H1 (cell line): ENCODE measurements at regions not wholly inside any gene's neighbourhood (a gene's known extent, or its start where the extent isn't known, plus 50 kb on each side); places are given as distances from the start of the nearest gene placed in this dataset.

Experiments
- CTCF ChIA-PET: fragments of 300-600 bp; sonication (Branson Sonifier 250); formaldehyde crosslinking; loops from one replicate; lab custom pipeline; 2021; ENCODE audit not compliant: partially characterized antibody; lab: Charles Lee
- POLR2A ChIA-PET: fragments of 300-600 bp; sonication (Branson Sonifier 250); formaldehyde crosslinking; loops from one replicate; lab custom pipeline; 2021; ENCODE audit warnings: inconsistent platforms; ENCODE audit not compliant: partially characterized antibody; lab: Charles Lee
- DNase-seq, 2 experiments: peaks; one replicate each; pipeline versions ENCODE4 v3.0.0 to v3.0.0-alpha.2; 2010 to 2022; ENCODE audit warnings: low spot score in 2 of 2, low read depth in 1 of 2, mixed read lengths in 1 of 2
- FAIRE-seq: peaks from 2 replicates; lab custom pipeline; 2011; peaks lifted over from hg19 to GRCh38; lab: Jason Lieb, UNC
- H2AFZ ChIP-seq: 2 replicates; pipeline ENCODE4 v1.8.1; 2012; ENCODE audit warnings: low read length, inconsistent platforms
- H2AK5ac ChIP-seq: 2 replicates; pipeline ENCODE4 v1.6.1; 2013; ENCODE audit warnings: low read depth, low read length
- H2BK120ac ChIP-seq: replicated peaks from 2 replicates; pipeline ENCODE3; 2013; ENCODE audit warnings: low read depth, low read length, inconsistent platforms
- H2BK12ac ChIP-seq: 2 replicates; pipeline ENCODE4 v1.6.1; 2013; ENCODE audit warnings: low read depth, low read length
- H2BK15ac ChIP-seq: 2 replicates; pipeline ENCODE4 v1.6.1; 2013; ENCODE audit warnings: low read length
- H2BK20ac ChIP-seq: 2 replicates; pipeline ENCODE4 v1.6.1; 2013; ENCODE audit warnings: low read length
- H2BK5ac ChIP-seq: 2 replicates; pipeline ENCODE4 v1.6.1; 2013; ENCODE audit warnings: low read depth, low read length
- H3K14ac ChIP-seq: 2 replicates; pipeline ENCODE4 v1.6.1; 2013; ENCODE audit warnings: inconsistent platforms; ENCODE audit not compliant: insufficient read length
- H3K18ac ChIP-seq: 2 replicates; pipeline ENCODE4 v1.6.1; 2013; ENCODE audit warnings: low read length; ENCODE audit errors: extremely low read depth
- H3K23ac ChIP-seq: 2 replicates; pipeline ENCODE4 v1.6.1; 2013; ENCODE audit warnings: inconsistent platforms; ENCODE audit not compliant: insufficient read length
- H3K23me2 ChIP-seq: 2 replicates; pipeline ENCODE4 v1.6.1; 2013; ENCODE audit warnings: low read depth, low read length
- H3K27ac ChIP-seq: 2 replicates; pipeline ENCODE4 v1.6.1; 2011; ENCODE audit warnings: low read depth, low read length, inconsistent platforms
- H3K27me3 ChIP-seq, 4 experiments: replicated peaks in 1 of 4; 1 replicate in 1 of 4; 2 replicates in 3 of 4; pipeline versions ENCODE4 v1.6.1 to v1.8.1; 2011 to 2013; ENCODE audit warnings: low read length in 3 of 4, mild to moderate bottlenecking in 3 of 4, inconsistent platforms in 2 of 4, mixed read lengths in 2 of 4, moderate library complexity in 1 of 4; ENCODE audit not compliant: control insufficient read depth in 3 of 4, insufficient read depth in 3 of 4; ENCODE audit errors: extremely low read depth in 1 of 4
- H3K36me3 ChIP-seq, 4 experiments: 2 replicates each; pipeline versions ENCODE4 v1.6.1 to v1.8.1; 2011 to 2013; ENCODE audit warnings: mild to moderate bottlenecking in 4 of 4, low read length in 3 of 4, moderate library complexity in 2 of 4, control low read depth in 1 of 4, inconsistent platforms in 1 of 4; ENCODE audit not compliant: insufficient read depth in 4 of 4, control insufficient read depth in 2 of 4
- H3K4ac ChIP-seq: replicated peaks from 2 replicates; pipeline ENCODE3; 2013; ENCODE audit warnings: low read length, low read depth, mixed read lengths, inconsistent platforms; ENCODE audit not compliant: insufficient read length
- H3K4me1 ChIP-seq, 4 experiments: replicated peaks in 1 of 4; 1 replicate in 1 of 4; 2 replicates in 3 of 4; pipeline versions ENCODE4 v1.6.1 to v1.8.1; 2011 to 2013; ENCODE audit warnings: low read length in 3 of 4, inconsistent platforms in 2 of 4, mixed read lengths in 1 of 4; ENCODE audit not compliant: insufficient read depth in 4 of 4, control insufficient read depth in 3 of 4
- H3K4me2 ChIP-seq, 2 experiments: 2 replicates each; pipeline versions ENCODE4 v1.6.1 to v1.8.1; 2011 to 2013; ENCODE audit warnings: low read depth in 2 of 2, low read length in 2 of 2, control low read depth in 1 of 2, inconsistent platforms in 1 of 2, mild to moderate bottlenecking in 1 of 2; ENCODE audit not compliant: insufficient read depth in 1 of 2
- H3K4me3 ChIP-seq, 4 experiments: fragments of 200-600, 300-600 bp in 1 of 4; sonication (generic), shearing (Covaris generic), sonication (Bioruptor Twin) in 1 of 4; 2 replicates each; pipeline versions ENCODE4 v1.5.1 to v1.8.1; 2011 to 2016; ENCODE audit warnings: low read length in 4 of 4, low read depth in 3 of 4, control low read depth in 2 of 4, inconsistent platforms in 2 of 4, mild to moderate bottlenecking in 2 of 4, mixed read lengths in 1 of 4, moderate library complexity in 1 of 4; ENCODE audit not compliant: insufficient read depth in 2 of 4; ENCODE audit errors: extremely low read depth in 1 of 4
- H3K56ac ChIP-seq: replicated peaks from 2 replicates; pipeline ENCODE3; 2013; ENCODE audit warnings: low read depth, mild to moderate bottlenecking, mixed read lengths, low read length, inconsistent platforms; ENCODE audit not compliant: insufficient read length
- H3K79me1 ChIP-seq: 2 replicates; pipeline ENCODE4 v1.6.1; 2013; ENCODE audit warnings: low read depth, low read length, control low read depth
- H3K79me2 ChIP-seq, 2 experiments: 2 replicates each; pipeline versions ENCODE4 v1.6.1 to v1.8.1; 2012 to 2013; ENCODE audit warnings: low read length in 2 of 2, mild to moderate bottlenecking in 2 of 2, inconsistent platforms in 1 of 2; ENCODE audit not compliant: insufficient read depth in 2 of 2, control insufficient read depth in 1 of 2
- H3K9ac ChIP-seq, 4 experiments: replicated peaks in 1 of 4; 1 replicate in 1 of 4; 2 replicates in 3 of 4; pipeline versions ENCODE4 v1.6.1 to v1.8.1; 2011 to 2013; ENCODE audit warnings: low read depth in 3 of 4, low read length in 3 of 4, control low read depth in 2 of 4, mild to moderate bottlenecking in 2 of 4, moderate library complexity in 2 of 4, inconsistent platforms in 1 of 4; ENCODE audit errors: extremely low read depth in 1 of 4
- H3K9me3 ChIP-seq, 2 experiments: 2 replicates each; pipeline versions ENCODE4 v1.6.1 to v1.8.1; 2012 to 2013; ENCODE audit warnings: mild to moderate bottlenecking in 2 of 2, moderate library complexity in 2 of 2, control low read depth in 1 of 2, inconsistent platforms in 1 of 2, low read depth in 1 of 2, low read length in 1 of 2, mixed read lengths in 1 of 2; ENCODE audit not compliant: insufficient read depth in 2 of 2
- H4K20me1 ChIP-seq, 2 experiments: replicated peaks in 1 of 2; 2 replicates each; pipeline versions ENCODE3 to v1.8.1; 2011 to 2013; ENCODE audit warnings: inconsistent platforms in 2 of 2, low read length in 2 of 2, mild to moderate bottlenecking in 1 of 2; ENCODE audit not compliant: insufficient read depth in 2 of 2, control insufficient read depth in 1 of 2
- H4K5ac ChIP-seq: 2 replicates; pipeline ENCODE4 v1.6.1; 2013; ENCODE audit warnings: low read length, low read depth, mixed read lengths, inconsistent platforms; ENCODE audit not compliant: insufficient read length
- H4K8ac ChIP-seq: 2 replicates; pipeline ENCODE4 v1.8.0; 2013; ENCODE audit warnings: mild to moderate bottlenecking, moderate library complexity, low read length, inconsistent platforms; ENCODE audit not compliant: insufficient read depth; ENCODE audit errors: extremely low read depth
- H4K91ac ChIP-seq: replicated peaks from 2 replicates; pipeline ENCODE3; 2013; ENCODE audit warnings: low read length, mixed read lengths, inconsistent platforms; ENCODE audit not compliant: insufficient read length
- EGR1 ChIP-seq: IDR thresholded peaks from 2 replicates; pipeline ENCODE4 v1.6.1; 2011; ENCODE audit warnings: low read depth, low read length, borderline replicate concordance
- HDAC6 ChIP-seq: IDR thresholded peaks from one replicate; pipeline ENCODE4 v1.7.1; 2012; ENCODE audit warnings: low read depth, mild to moderate bottlenecking, inconsistent platforms, low read length, moderate library complexity
- MAFK ChIP-seq: IDR thresholded peaks from 2 replicates; pipeline ENCODE4 v1.6.1; 2012; ENCODE audit warnings: low read depth, mild to moderate bottlenecking, improper control_type of control experiment, low read length
- POLR2AphosphoS5 ChIP-seq: IDR thresholded peaks from 2 replicates; pipeline ENCODE4 v1.6.1; 2011; ENCODE audit warnings: low read depth, low read length
- RAD21 ChIP-seq, 2 experiments: IDR thresholded peaks in 1 of 2; conservative IDR thresholded peaks in 1 of 2; 2 replicates each; pipeline ENCODE4 v1.6.1; 2011; ENCODE audit warnings: low read depth in 2 of 2, low read length in 2 of 2, improper control_type of control experiment in 1 of 2, inconsistent platforms in 1 of 2, mild to moderate bottlenecking in 1 of 2, moderate library complexity in 1 of 2
- SP2 ChIP-seq: IDR thresholded peaks from 2 replicates; pipeline ENCODE4 v1.6.1; 2012; ENCODE audit warnings: mild to moderate bottlenecking, low read length, inconsistent platforms
- SP4 ChIP-seq: IDR thresholded peaks from 2 replicates; pipeline ENCODE4 v1.6.1; 2012; ENCODE audit warnings: low read length, inconsistent platforms
- SUZ12 ChIP-seq: fragments of 200-600 bp; sonication (generic); IDR thresholded peaks from 2 replicates; pipeline ENCODE4 v1.6.1; 2012; ENCODE audit warnings: mild to moderate bottlenecking, inconsistent platforms, low read length, moderate library complexity, mixed read lengths
- TCF12 ChIP-seq: IDR thresholded peaks from 2 replicates; pipeline ENCODE4 v1.6.1; 2011; ENCODE audit warnings: low read depth, mild to moderate bottlenecking, low read length
- WGBS, 2 experiments: shearing (Covaris generic) in 1 of 2; methylation state at CpG; one replicate each; pipeline versions ENCODE4 v1.1.6 to v1.1.7; 2013 to 2015; ENCODE audit warnings: low lambda C conversion rate in 2 of 2, mixed read lengths in 2 of 2, inconsistent platforms in 1 of 2, low coverage in 1 of 2, missing lambda C conversion rate in 1 of 2; ENCODE audit not compliant: insufficient replicate concordance in 2 of 2, insufficient coverage in 1 of 2, insufficient read length in 1 of 2; ENCODE audit errors: extremely low coverage in 1 of 2, missing lambda C conversion rate in 1 of 2; 5-methylcytosine and 5-hydroxymethylcytosine counted together
- TF ChIP-seq, protein P1 (sequence below): IDR thresholded peaks from 2 replicates; pipeline ENCODE4 v1.6.1; 2012; ENCODE audit warnings: low read length, inconsistent platforms
- TF ChIP-seq, protein P2 (sequence below): IDR thresholded peaks from 2 replicates; pipeline ENCODE4 v1.6.1; 2012; ENCODE audit warnings: inconsistent platforms

DNA sequence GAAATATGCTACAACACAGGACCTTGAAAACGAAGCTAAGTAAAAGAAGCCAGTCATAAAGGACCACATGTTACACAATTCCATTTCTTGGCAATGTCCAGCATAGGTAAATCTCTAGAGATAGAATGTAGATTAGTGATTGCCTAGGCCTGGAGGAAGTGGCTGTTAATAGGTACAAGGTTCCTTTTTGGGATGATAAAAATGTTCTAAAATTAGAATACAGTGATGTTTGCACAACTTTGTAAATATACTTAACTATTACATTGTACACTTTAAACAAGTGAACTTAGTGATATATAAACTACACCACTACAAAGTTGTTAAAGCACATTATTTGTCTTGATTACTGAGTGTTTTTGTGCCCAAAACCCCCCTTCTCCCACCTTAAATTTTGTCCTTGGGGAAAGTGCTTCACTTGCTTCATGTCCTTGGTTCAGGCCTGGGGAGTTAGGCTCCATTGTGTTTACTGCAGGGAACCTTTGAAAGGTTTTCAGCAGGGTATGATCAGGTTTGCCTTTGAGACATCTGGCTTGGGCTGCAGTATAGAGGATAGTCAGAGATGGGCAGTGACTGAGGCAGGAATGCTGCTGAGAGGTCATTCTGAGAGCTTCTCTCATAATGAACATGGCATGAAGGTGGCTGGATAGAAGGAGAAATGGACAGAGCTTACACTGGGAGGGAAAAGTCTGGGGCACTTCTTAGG, 1052.6 kb downstream of the REEP3 start:
- 79% methylated on average over 1 of the region's 1 CpG; no CpG with 5 or more reads in 1 of the 2 experiments for WGBS, 2 experiments
- no peak for TF ChIP-seq TCF12
- no peak for TF ChIP-seq HDAC6
- no peak for TF ChIP-seq SUZ12
- TF ChIP-seq SP4: no peak
- TF ChIP-seq EGR1: no peak
- no peak for TF ChIP-seq RAD21 (IDR thresholded peaks at IDR 0.05 in 1 of 2, conservative IDR thresholded peaks at IDR 0.05 in 1 of 2; ENCODE audit: low read depth in 2 of 2, low read length in 2 of 2)
- TF ChIP-seq, protein P1, sequence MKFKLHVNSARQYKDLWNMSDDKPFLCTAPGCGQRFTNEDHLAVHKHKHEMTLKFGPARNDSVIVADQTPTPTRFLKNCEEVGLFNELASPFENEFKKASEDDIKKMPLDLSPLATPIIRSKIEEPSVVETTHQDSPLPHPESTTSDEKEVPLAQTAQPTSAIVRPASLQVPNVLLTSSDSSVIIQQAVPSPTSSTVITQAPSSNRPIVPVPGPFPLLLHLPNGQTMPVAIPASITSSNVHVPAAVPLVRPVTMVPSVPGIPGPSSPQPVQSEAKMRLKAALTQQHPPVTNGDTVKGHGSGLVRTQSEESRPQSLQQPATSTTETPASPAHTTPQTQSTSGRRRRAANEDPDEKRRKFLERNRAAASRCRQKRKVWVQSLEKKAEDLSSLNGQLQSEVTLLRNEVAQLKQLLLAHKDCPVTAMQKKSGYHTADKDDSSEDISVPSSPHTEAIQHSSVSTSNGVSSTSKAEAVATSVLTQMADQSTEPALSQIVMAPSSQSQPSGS: no peak
- TF ChIP-seq, protein P2, sequence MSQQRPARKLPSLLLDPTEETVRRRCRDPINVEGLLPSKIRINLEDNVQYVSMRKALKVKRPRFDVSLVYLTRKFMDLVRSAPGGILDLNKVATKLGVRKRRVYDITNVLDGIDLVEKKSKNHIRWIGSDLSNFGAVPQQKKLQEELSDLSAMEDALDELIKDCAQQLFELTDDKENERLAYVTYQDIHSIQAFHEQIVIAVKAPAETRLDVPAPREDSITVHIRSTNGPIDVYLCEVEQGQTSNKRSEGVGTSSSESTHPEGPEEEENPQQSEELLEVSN: no peak
- TF ChIP-seq SP2: no peak
- TF ChIP-seq MAFK: no peak
- TF ChIP-seq POLR2AphosphoS5: no peak

More for the DNA sequence above, 1052.6 kb downstream of the REEP3 start:
- H3K9ac ChIP-seq: no peak overlapping the region
- H3K36me3 ChIP-seq: no peaks in the 10 kb centered on the region; a peak in 1 of 8 replicates
- no peak overlapping the region for H4K91ac ChIP-seq
- no peak overlapping the region for H3K27ac ChIP-seq
- no peak overlapping the region for H3K56ac ChIP-seq
- ChIA-PET CTCF (no interaction called here), POLR2A (no interaction called here)
- no peak overlapping the region for H2BK20ac ChIP-seq
- H4K5ac ChIP-seq: no peak overlapping the region
- H3K79me2 ChIP-seq: no peaks in the 10 kb centered on the region
- no peaks in the 10 kb centered on the region for H3K27me3 ChIP-seq
- no peak overlapping the region for H3K14ac ChIP-seq
- H3K4ac ChIP-seq: no peak overlapping the region
- no peak overlapping the region for H3K4me3 ChIP-seq
- H3K4me1 ChIP-seq: no peaks in the 10 kb centered on the region
- no peak overlapping the region for H4K8ac ChIP-seq
- H2BK15ac ChIP-seq: no peak overlapping the region
- H2AK5ac ChIP-seq: no peak overlapping the region
- no peak for FAIRE-seq
- H3K23ac ChIP-seq: no peak overlapping the region
- DNase-seq: no peak
- H3K23me2 ChIP-seq: no peaks in the 10 kb centered on the region
- H3K4me2 ChIP-seq: no peak overlapping the region
- no peaks in the 10 kb centered on the region for H3K9me3 ChIP-seq
- no peaks in the 10 kb centered on the region for H3K79me1 ChIP-seq
- no peaks in the 10 kb centered on the region for H4K20me1 ChIP-seq
- H2AFZ ChIP-seq: no peak overlapping the region
- no peak overlapping the region for H2BK120ac ChIP-seq
- H2BK12ac ChIP-seq: no peak overlapping the region
- H2BK5ac ChIP-seq: no peak overlapping the region
- no peak overlapping the region for H3K18ac ChIP-seq
